H1 (cell line): ENCODE measurements at regions not wholly inside any gene's neighbourhood (a gene's known extent, or its start where the extent isn't known, plus 50 kb on each side); places are given as distances from the start of the nearest gene placed in this dataset.

Experiments
- CTCF ChIA-PET: fragments of 300-600 bp; sonication (Branson Sonifier 250); formaldehyde crosslinking; loops from one replicate; lab custom pipeline; 2021; ENCODE audit not compliant: partially characterized antibody; lab: Charles Lee
- POLR2A ChIA-PET: fragments of 300-600 bp; sonication (Branson Sonifier 250); formaldehyde crosslinking; loops from one replicate; lab custom pipeline; 2021; ENCODE audit warnings: inconsistent platforms; ENCODE audit not compliant: partially characterized antibody; lab: Charles Lee
- DNase-seq, 2 experiments: peaks; one replicate each; pipeline versions ENCODE4 v3.0.0 to v3.0.0-alpha.2; 2010 to 2022; ENCODE audit warnings: low spot score in 2 of 2, low read depth in 1 of 2, mixed read lengths in 1 of 2
- FAIRE-seq: peaks from 2 replicates; lab custom pipeline; 2011; peaks lifted over from hg19 to GRCh38; lab: Jason Lieb, UNC
- H2AFZ ChIP-seq: 2 replicates; pipeline ENCODE4 v1.8.1; 2012; ENCODE audit warnings: low read length, inconsistent platforms
- H2AK5ac ChIP-seq: 2 replicates; pipeline ENCODE4 v1.6.1; 2013; ENCODE audit warnings: low read depth, low read length
- H2BK120ac ChIP-seq: replicated peaks from 2 replicates; pipeline ENCODE3; 2013; ENCODE audit warnings: low read depth, low read length, inconsistent platforms
- H2BK12ac ChIP-seq: 2 replicates; pipeline ENCODE4 v1.6.1; 2013; ENCODE audit warnings: low read depth, low read length
- H2BK15ac ChIP-seq: 2 replicates; pipeline ENCODE4 v1.6.1; 2013; ENCODE audit warnings: low read length
- H2BK20ac ChIP-seq: 2 replicates; pipeline ENCODE4 v1.6.1; 2013; ENCODE audit warnings: low read length
- H2BK5ac ChIP-seq: 2 replicates; pipeline ENCODE4 v1.6.1; 2013; ENCODE audit warnings: low read depth, low read length
- H3K14ac ChIP-seq: 2 replicates; pipeline ENCODE4 v1.6.1; 2013; ENCODE audit warnings: inconsistent platforms; ENCODE audit not compliant: insufficient read length
- H3K18ac ChIP-seq: 2 replicates; pipeline ENCODE4 v1.6.1; 2013; ENCODE audit warnings: low read length; ENCODE audit errors: extremely low read depth
- H3K23ac ChIP-seq: 2 replicates; pipeline ENCODE4 v1.6.1; 2013; ENCODE audit warnings: inconsistent platforms; ENCODE audit not compliant: insufficient read length
- H3K23me2 ChIP-seq: 2 replicates; pipeline ENCODE4 v1.6.1; 2013; ENCODE audit warnings: low read depth, low read length
- H3K27ac ChIP-seq: 2 replicates; pipeline ENCODE4 v1.6.1; 2011; ENCODE audit warnings: low read depth, low read length, inconsistent platforms
- H3K27me3 ChIP-seq, 4 experiments: replicated peaks in 1 of 4; 1 replicate in 1 of 4; 2 replicates in 3 of 4; pipeline versions ENCODE4 v1.6.1 to v1.8.1; 2011 to 2013; ENCODE audit warnings: low read length in 3 of 4, mild to moderate bottlenecking in 3 of 4, inconsistent platforms in 2 of 4, mixed read lengths in 2 of 4, moderate library complexity in 1 of 4; ENCODE audit not compliant: control insufficient read depth in 3 of 4, insufficient read depth in 3 of 4; ENCODE audit errors: extremely low read depth in 1 of 4
- H3K36me3 ChIP-seq, 4 experiments: 2 replicates each; pipeline versions ENCODE4 v1.6.1 to v1.8.1; 2011 to 2013; ENCODE audit warnings: mild to moderate bottlenecking in 4 of 4, low read length in 3 of 4, moderate library complexity in 2 of 4, control low read depth in 1 of 4, inconsistent platforms in 1 of 4; ENCODE audit not compliant: insufficient read depth in 4 of 4, control insufficient read depth in 2 of 4
- H3K4ac ChIP-seq: replicated peaks from 2 replicates; pipeline ENCODE3; 2013; ENCODE audit warnings: low read length, low read depth, mixed read lengths, inconsistent platforms; ENCODE audit not compliant: insufficient read length
- H3K4me1 ChIP-seq, 4 experiments: replicated peaks in 1 of 4; 1 replicate in 1 of 4; 2 replicates in 3 of 4; pipeline versions ENCODE4 v1.6.1 to v1.8.1; 2011 to 2013; ENCODE audit warnings: low read length in 3 of 4, inconsistent platforms in 2 of 4, mixed read lengths in 1 of 4; ENCODE audit not compliant: insufficient read depth in 4 of 4, control insufficient read depth in 3 of 4
- H3K4me2 ChIP-seq, 2 experiments: 2 replicates each; pipeline versions ENCODE4 v1.6.1 to v1.8.1; 2011 to 2013; ENCODE audit warnings: low read depth in 2 of 2, low read length in 2 of 2, control low read depth in 1 of 2, inconsistent platforms in 1 of 2, mild to moderate bottlenecking in 1 of 2; ENCODE audit not compliant: insufficient read depth in 1 of 2
- H3K4me3 ChIP-seq, 4 experiments: fragments of 200-600, 300-600 bp in 1 of 4; sonication (generic), shearing (Covaris generic), sonication (Bioruptor Twin) in 1 of 4; 2 replicates each; pipeline versions ENCODE4 v1.5.1 to v1.8.1; 2011 to 2016; ENCODE audit warnings: low read length in 4 of 4, low read depth in 3 of 4, control low read depth in 2 of 4, inconsistent platforms in 2 of 4, mild to moderate bottlenecking in 2 of 4, mixed read lengths in 1 of 4, moderate library complexity in 1 of 4; ENCODE audit not compliant: insufficient read depth in 2 of 4; ENCODE audit errors: extremely low read depth in 1 of 4
- H3K56ac ChIP-seq: replicated peaks from 2 replicates; pipeline ENCODE3; 2013; ENCODE audit warnings: low read depth, mild to moderate bottlenecking, mixed read lengths, low read length, inconsistent platforms; ENCODE audit not compliant: insufficient read length
- H3K79me1 ChIP-seq: 2 replicates; pipeline ENCODE4 v1.6.1; 2013; ENCODE audit warnings: low read depth, low read length, control low read depth
- H3K79me2 ChIP-seq, 2 experiments: 2 replicates each; pipeline versions ENCODE4 v1.6.1 to v1.8.1; 2012 to 2013; ENCODE audit warnings: low read length in 2 of 2, mild to moderate bottlenecking in 2 of 2, inconsistent platforms in 1 of 2; ENCODE audit not compliant: insufficient read depth in 2 of 2, control insufficient read depth in 1 of 2
- H3K9ac ChIP-seq, 4 experiments: replicated peaks in 1 of 4; 1 replicate in 1 of 4; 2 replicates in 3 of 4; pipeline versions ENCODE4 v1.6.1 to v1.8.1; 2011 to 2013; ENCODE audit warnings: low read depth in 3 of 4, low read length in 3 of 4, control low read depth in 2 of 4, mild to moderate bottlenecking in 2 of 4, moderate library complexity in 2 of 4, inconsistent platforms in 1 of 4; ENCODE audit errors: extremely low read depth in 1 of 4
- H3K9me3 ChIP-seq, 2 experiments: 2 replicates each; pipeline versions ENCODE4 v1.6.1 to v1.8.1; 2012 to 2013; ENCODE audit warnings: mild to moderate bottlenecking in 2 of 2, moderate library complexity in 2 of 2, control low read depth in 1 of 2, inconsistent platforms in 1 of 2, low read depth in 1 of 2, low read length in 1 of 2, mixed read lengths in 1 of 2; ENCODE audit not compliant: insufficient read depth in 2 of 2
- H4K20me1 ChIP-seq, 2 experiments: replicated peaks in 1 of 2; 2 replicates each; pipeline versions ENCODE3 to v1.8.1; 2011 to 2013; ENCODE audit warnings: inconsistent platforms in 2 of 2, low read length in 2 of 2, mild to moderate bottlenecking in 1 of 2; ENCODE audit not compliant: insufficient read depth in 2 of 2, control insufficient read depth in 1 of 2
- H4K5ac ChIP-seq: 2 replicates; pipeline ENCODE4 v1.6.1; 2013; ENCODE audit warnings: low read length, low read depth, mixed read lengths, inconsistent platforms; ENCODE audit not compliant: insufficient read length
- H4K8ac ChIP-seq: 2 replicates; pipeline ENCODE4 v1.8.0; 2013; ENCODE audit warnings: mild to moderate bottlenecking, moderate library complexity, low read length, inconsistent platforms; ENCODE audit not compliant: insufficient read depth; ENCODE audit errors: extremely low read depth
- H4K91ac ChIP-seq: replicated peaks from 2 replicates; pipeline ENCODE3; 2013; ENCODE audit warnings: low read length, mixed read lengths, inconsistent platforms; ENCODE audit not compliant: insufficient read length
- ATF2 ChIP-seq: IDR thresholded peaks from 2 replicates; pipeline ENCODE4 v1.6.1; 2012; ENCODE audit warnings: low read length, inconsistent platforms
- CBX5 ChIP-seq: fragments of 300-800, 300-1000 bp; sonication (generic); IDR thresholded peaks from 2 replicates; pipeline ENCODE4 v1.7.1; 2016; ENCODE audit warnings: antibody characterized with exemption, low read length, low read depth
- CHD1 ChIP-seq: IDR thresholded peaks from 2 replicates; pipeline ENCODE4 v1.6.1; 2012; ENCODE audit warnings: low read depth, low read length, improper control_type of control experiment
- CHD2 ChIP-seq: IDR thresholded peaks from 2 replicates; pipeline ENCODE4 v1.6.1; 2012; ENCODE audit warnings: low read length, improper control_type of control experiment
- EP300 ChIP-seq, 2 experiments: IDR thresholded peaks; 1 replicate in 1 of 2; 2 replicates in 1 of 2; pipeline ENCODE4 v1.6.1; 2011 to 2012; ENCODE audit warnings: low read depth in 2 of 2, low read length in 2 of 2, mild to moderate bottlenecking in 2 of 2, borderline replicate concordance in 1 of 2, inconsistent platforms in 1 of 2, moderate library complexity in 1 of 2
- HDAC6 ChIP-seq: IDR thresholded peaks from one replicate; pipeline ENCODE4 v1.7.1; 2012; ENCODE audit warnings: low read depth, mild to moderate bottlenecking, inconsistent platforms, low read length, moderate library complexity
- JUND ChIP-seq: IDR thresholded peaks from 2 replicates; pipeline ENCODE4 v1.6.1; 2011; ENCODE audit warnings: mild to moderate bottlenecking, improper control_type of control experiment, low read length
- KDM4A ChIP-seq: IDR thresholded peaks from one replicate; pipeline ENCODE4 v1.7.1; 2012; ENCODE audit warnings: low read depth, mild to moderate bottlenecking, moderate library complexity, low read length, inconsistent platforms; ENCODE audit not compliant: severe bottlenecking
- MAFK ChIP-seq: IDR thresholded peaks from 2 replicates; pipeline ENCODE4 v1.6.1; 2012; ENCODE audit warnings: low read depth, mild to moderate bottlenecking, improper control_type of control experiment, low read length
- MAX ChIP-seq: IDR thresholded peaks from 2 replicates; pipeline ENCODE4 v1.6.1; 2012; ENCODE audit warnings: inconsistent platforms
- NANOG ChIP-seq: IDR thresholded peaks from 2 replicates; pipeline ENCODE4 v1.6.1; 2011; ENCODE audit warnings: low read length, low read depth, mild to moderate bottlenecking, inconsistent platforms; ENCODE audit not compliant: insufficient read depth, poor library complexity, severe bottlenecking
- POU5F1 ChIP-seq: IDR thresholded peaks from 2 replicates; pipeline ENCODE4 v1.6.1; 2011; ENCODE audit warnings: low read depth, mild to moderate bottlenecking, low read length, moderate library complexity
- WGBS, 2 experiments: shearing (Covaris generic) in 1 of 2; methylation state at CpG; one replicate each; pipeline versions ENCODE4 v1.1.6 to v1.1.7; 2013 to 2015; ENCODE audit warnings: low lambda C conversion rate in 2 of 2, mixed read lengths in 2 of 2, inconsistent platforms in 1 of 2, low coverage in 1 of 2, missing lambda C conversion rate in 1 of 2; ENCODE audit not compliant: insufficient replicate concordance in 2 of 2, insufficient coverage in 1 of 2, insufficient read length in 1 of 2; ENCODE audit errors: extremely low coverage in 1 of 2, missing lambda C conversion rate in 1 of 2; 5-methylcytosine and 5-hydroxymethylcytosine counted together

GRCh38 chr2:8623958-8624591, 57.8 kb upstream of the ID2 start:
- DNase-seq (no peak), FAIRE-seq (no peak)
- no peak overlapping the region for H4K8ac ChIP-seq
- H3K4me3 ChIP-seq = no peak overlapping the region
- CTCF ChIA-PET = interaction anchor here (0.6 to 1.9 kb wide), 5 partner anchors 8 to 56 kb away, joined by 3 to 5 read pairs (median 4); no protein-coding TSS in a partner anchor
- H3K14ac ChIP-seq = no peak overlapping the region
- H2BK12ac ChIP-seq = no peak overlapping the region
- no peak overlapping the region for H2AK5ac ChIP-seq
- H3K9ac ChIP-seq = no peak overlapping the region
- H4K20me1 ChIP-seq = peaks cover 0 to 3% of the 10 kb centered on the region in 2 experiments
- no peak overlapping the region for H2AFZ ChIP-seq
- H3K79me1 ChIP-seq = no peaks in the 10 kb centered on the region
- no peak overlapping the region for H3K18ac ChIP-seq
- H3K23ac ChIP-seq = no peak overlapping the region
- POLR2A ChIA-PET = no interaction called here
- no peak overlapping the region for H4K5ac ChIP-seq
- H3K56ac ChIP-seq = no peak overlapping the region
- no peaks in the 10 kb centered on the region for H3K79me2 ChIP-seq
- no peak overlapping the region for H2BK120ac ChIP-seq
- H3K23me2 ChIP-seq = peaks cover 3% of the 10 kb centered on the region; the same call in 1 of the 2 replicates
- H3K4ac ChIP-seq = no peak overlapping the region
- H3K9me3 ChIP-seq = no peaks in the 10 kb centered on the region
- H2BK5ac ChIP-seq = no peak overlapping the region
- peaks cover 0 to 4% (median 3%) of the 10 kb centered on the region in 4 experiments; a peak in 3 of 7 replicates for H3K4me1 ChIP-seq
- H3K4me2 ChIP-seq = no peak overlapping the region
- H2BK15ac ChIP-seq = no peak overlapping the region
- no peaks in the 10 kb centered on the region for H3K36me3 ChIP-seq
- H4K91ac ChIP-seq = no peak overlapping the region
- no peaks in the 10 kb centered on the region for H3K27me3 ChIP-seq
- 93% methylated on average over 11 of the region's 11 CpGs; no CpG with 5 or more reads in 1 of the 2 experiments for WGBS, 2 experiments
- no peak overlapping the region for H2BK20ac ChIP-seq
- no peak overlapping the region for H3K27ac ChIP-seq
- TF ChIP-seq JUND = no peak
- TF ChIP-seq NANOG = no peak
- TF ChIP-seq POU5F1 = no peak
- TF ChIP-seq EP300 (IDR thresholded peaks at IDR 0.05; ENCODE audit: borderline replicate concordance in 1 of 2, low read depth in 2 of 2, low read length in 2 of 2) = no peak
- TF ChIP-seq ATF2 = no peak
- TF ChIP-seq MAFK = no peak
- TF ChIP-seq CBX5 = no peak
- TF ChIP-seq CHD1 = no peak
- no peak for TF ChIP-seq HDAC6
- TF ChIP-seq KDM4A = no peak
- TF ChIP-seq MAX = no peak
- TF ChIP-seq CHD2 = no peak
